ENCODE measurements at regions not wholly inside any gene's neighbourhood (a gene's known extent, or its start where the extent isn't known, plus 50 kb on each side); places are given as distances from the start of the nearest gene placed in this dataset.

DNA sequence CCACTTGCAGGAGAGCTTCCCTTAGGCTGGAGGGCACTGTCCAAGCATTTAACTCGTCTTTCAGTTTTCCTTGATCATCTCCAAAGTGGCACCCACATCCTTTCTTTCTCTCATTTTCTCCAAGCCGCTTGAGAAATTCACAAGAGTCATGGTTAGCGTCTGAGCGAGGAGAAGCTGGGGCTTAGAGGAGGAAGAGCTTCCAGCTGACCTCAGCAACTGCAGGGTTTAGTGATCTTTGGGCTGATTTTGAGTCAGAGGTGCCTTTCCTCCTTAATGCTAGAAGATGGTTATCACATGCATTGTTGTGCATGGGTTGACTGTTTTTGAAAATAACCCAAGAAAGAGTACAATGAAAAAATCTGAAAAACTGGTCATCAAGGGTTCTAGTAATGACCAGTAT lies 134.7 kb downstream of the GADD45G start:
- TF ChIP-seq, protein P1, sequence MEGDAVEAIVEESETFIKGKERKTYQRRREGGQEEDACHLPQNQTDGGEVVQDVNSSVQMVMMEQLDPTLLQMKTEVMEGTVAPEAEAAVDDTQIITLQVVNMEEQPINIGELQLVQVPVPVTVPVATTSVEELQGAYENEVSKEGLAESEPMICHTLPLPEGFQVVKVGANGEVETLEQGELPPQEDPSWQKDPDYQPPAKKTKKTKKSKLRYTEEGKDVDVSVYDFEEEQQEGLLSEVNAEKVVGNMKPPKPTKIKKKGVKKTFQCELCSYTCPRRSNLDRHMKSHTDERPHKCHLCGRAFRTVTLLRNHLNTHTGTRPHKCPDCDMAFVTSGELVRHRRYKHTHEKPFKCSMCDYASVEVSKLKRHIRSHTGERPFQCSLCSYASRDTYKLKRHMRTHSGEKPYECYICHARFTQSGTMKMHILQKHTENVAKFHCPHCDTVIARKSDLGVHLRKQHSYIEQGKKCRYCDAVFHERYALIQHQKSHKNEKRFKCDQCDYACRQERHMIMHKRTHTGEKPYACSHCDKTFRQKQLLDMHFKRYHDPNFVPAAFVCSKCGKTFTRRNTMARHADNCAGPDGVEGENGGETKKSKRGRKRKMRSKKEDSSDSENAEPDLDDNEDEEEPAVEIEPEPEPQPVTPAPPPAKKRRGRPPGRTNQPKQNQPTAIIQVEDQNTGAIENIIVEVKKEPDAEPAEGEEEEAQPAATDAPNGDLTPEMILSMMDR (IDR thresholded peaks at IDR 0.05) = no peak

DNA sequence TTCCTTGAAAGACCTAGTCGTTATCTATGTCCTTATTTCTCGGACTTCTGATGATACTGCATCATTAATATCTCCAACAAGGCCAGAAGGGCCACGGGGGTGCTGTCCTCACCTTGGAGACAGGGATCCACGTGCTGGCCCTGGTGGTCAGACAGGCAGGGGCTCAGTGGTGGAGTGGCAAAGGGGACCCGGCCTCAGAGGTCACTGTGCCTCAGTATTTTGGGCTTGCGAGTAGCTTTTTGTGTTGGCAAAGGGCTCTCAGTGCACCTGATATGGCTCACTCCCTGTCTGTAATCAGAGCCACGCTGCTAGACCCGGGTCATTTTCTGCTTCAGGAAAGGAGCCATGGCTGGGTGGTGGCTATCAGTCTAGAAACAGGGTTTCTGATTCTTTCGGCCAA lies 135.1 kb downstream of the GADD45G start:
- TF ChIP-seq, protein P1 (IDR thresholded peaks at IDR 0.05) = no peak

DNA sequence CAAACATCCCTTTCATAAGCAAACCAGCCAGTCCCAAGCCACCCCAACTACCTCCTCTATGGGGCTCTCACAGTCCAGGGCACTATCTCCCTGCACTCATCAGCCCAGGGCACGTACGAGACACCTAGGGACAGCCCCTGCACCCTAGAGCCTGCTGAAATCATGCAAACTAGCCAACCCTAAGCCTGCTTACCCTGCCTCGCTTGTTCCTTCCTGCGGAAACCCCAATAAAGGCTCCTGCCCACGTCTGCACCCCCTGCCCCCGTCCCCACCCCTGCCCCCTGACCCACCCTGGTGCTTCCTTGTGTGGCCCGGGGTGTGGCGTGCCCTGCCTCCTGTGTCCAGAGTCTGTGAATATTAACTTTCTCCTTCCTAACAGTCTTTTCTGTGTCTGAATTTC lies 135.9 kb downstream of the GADD45G start:
- TF ChIP-seq, protein P1 (IDR thresholded peaks at IDR 0.05) = no peak

DNA sequence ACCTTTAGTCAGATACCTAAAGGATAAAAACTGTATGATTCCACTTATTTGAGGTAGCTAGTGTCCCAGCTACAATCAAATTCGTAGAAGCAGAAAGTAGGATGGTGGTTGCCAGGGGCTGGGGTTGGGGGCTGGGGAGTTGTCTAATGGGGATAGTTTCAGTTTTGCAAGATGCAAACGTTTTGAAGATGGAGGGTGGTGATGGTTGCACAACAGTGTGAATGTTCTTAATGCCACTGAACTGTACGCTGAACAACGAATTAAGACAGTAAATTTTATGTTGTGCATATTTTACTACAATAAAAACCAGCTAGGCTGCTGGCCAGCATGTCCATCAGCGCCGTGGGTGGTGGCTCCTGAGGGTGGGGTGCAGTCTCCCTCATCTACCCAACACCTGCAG lies 137.8 kb downstream of the GADD45G start:
- TF ChIP-seq, protein P1 (IDR thresholded peaks at IDR 0.05) = no peak

DNA sequence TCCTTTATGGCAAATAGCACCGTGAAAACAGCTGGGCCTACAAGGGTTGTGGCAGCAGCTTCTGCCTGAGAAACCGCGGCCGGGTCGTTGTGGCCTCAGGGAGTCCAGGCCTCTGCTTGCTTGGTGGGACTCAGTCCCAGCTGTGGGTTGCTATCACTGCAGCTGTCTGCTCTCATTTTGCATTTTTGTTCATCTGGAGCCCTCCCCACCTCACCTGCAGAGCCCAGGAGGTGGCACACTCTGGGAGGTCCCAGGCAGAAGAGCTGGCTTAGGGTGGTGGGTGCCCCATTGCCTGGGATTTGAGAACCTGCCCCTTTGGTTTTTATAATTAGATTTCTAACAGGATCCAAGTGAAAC lies 138.4 kb downstream of the GADD45G start:
- TF ChIP-seq, protein P1 (IDR thresholded peaks at IDR 0.05) = no peak

DNA sequence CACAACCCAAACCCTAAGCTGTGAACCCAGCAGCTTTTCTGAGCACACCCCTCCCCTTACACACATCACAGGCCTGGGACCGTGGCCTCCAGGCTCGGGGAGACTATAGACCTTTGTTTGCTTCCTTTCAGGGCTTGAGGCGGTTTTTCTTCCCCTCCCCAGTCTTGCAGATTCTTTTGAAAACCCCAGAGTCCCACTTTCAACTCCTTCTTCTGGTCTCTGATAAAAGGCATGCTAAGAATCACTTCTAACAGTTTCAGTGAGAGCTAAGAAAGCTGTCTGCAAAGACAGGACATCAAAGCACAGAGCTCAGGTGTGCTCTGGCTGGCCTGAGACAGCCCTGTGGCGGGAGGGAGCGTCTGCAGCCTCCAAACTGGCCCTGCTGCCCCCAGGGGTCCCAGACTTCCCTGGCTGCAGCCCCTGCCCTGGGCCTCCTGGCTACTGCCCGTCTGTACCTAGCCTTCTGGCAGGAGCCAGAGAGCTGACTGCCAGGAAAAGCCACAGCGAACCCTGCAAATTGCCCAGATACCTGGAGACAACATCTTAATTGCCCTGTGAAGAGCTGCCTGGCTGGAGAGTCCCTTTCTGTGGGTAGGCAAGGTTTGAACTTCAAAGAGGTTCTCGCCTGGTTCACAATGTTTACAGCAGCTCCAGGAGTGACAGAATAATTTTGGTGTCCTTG lies 138.9 kb downstream of the GADD45G start:
- TF ChIP-seq, protein P1 (IDR thresholded peaks at IDR 0.05) = no peak

DNA sequence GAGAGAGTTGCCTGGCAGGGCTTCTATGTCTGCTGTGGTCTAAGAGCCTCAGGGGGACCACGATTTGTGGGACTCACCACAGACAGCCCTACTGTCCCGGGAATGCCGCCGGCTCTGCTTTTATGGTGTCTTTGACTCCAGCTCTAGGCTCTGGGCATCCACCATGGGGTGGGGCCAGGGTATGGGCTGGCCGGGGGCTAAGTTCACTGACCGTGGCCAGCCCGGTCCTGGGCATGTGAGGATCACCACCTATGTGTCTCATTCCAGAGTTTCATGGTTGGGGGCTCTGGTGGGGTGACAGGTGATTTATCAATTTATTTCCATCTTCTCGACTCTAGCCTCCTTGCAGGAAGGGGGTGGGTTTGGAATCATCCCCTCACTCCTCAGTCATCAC lies 139.4 kb downstream of the GADD45G start:
- TF ChIP-seq, protein P1 (IDR thresholded peaks at IDR 0.05) = no peak

DNA sequence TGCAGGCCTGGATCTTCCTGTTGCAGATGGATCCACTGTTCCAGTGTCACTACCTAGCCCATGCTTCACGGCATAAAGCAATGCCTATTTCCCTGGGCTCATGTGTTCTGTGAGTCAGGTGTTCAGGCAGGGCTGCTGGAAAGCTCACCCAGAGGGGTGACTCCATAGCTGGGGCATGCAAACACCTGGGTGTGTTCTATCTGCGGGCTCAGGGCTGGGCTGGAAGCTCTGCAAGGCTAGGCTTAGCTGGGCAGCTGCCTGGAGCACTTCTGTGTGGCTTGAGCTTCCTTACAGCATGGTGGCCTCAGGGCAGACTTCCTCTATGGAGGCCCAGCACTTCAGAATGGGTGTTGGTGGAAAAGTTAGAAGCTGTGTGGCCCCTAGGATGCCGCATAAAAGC lies 139.9 kb downstream of the GADD45G start:
- TF ChIP-seq, protein P1 (IDR thresholded peaks at IDR 0.05) = no peak
